Breast epithelium (tissue), 3 donors: ENCODE measurements at regions not wholly inside any gene's neighbourhood (a gene's known extent, or its start where the extent isn't known, plus 50 kb on each side); places are given as distances from the start of the nearest gene placed in this dataset.

Experiments
- POLR2A ChIP-seq: fragments of 450-650 bp; IDR thresholded peaks from one replicate; pipeline ENCODE4 v1.6.1; 2016; ENCODE audit warnings: antibody characterized with exemption, mild to moderate bottlenecking, moderate library complexity
- POLR2AphosphoS5 ChIP-seq, 3 donors: sonication (generic); formaldehyde crosslinking; IDR thresholded peaks; one replicate each; pipeline ENCODE4 v1.6.1; 2017; ENCODE audit warnings: antibody characterized with exemption in 3 of 3

DNA sequence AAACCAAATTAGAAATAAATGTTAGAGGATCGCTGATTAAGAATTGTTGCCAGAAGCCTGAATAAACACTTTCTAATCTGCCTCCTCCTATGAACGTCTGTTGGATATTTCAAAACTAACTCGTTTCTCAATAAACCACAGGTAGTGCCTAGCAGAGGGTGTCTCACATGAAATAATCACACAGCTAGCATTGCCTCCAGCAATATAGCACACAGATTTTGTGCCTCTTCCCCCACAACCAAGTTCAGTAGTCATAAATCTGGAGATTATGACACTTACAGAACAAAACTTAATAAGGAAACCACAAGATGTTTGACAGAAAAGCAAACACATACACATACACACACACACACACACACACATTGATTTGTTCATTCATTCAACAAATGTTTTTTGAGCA is 173.2 kb upstream of the CDH10 start:
- TF ChIP-seq POLR2A (no peak), POLR2AphosphoS5 (IDR thresholded peaks at IDR 0.05) (no peak)
